Adrenal gland (tissue), 5 donors: ENCODE measurements at regions not wholly inside any gene's neighbourhood (a gene's known extent, or its start where the extent isn't known, plus 50 kb on each side); places are given as distances from the start of the nearest gene placed in this dataset.

ENCODE experiments used
- CTCF ChIP-seq, 6 experiments: fragments of 450-650 bp in 4 of 6; fragments of 200-600 bp in 2 of 6; sonication (generic) in 1 of 6; IDR thresholded peaks; 1 replicate in 5 of 6; 2 replicates in 1 of 6; pipeline versions ENCODE4 v1.5.1 to v1.8.0; 2016 to 2021; ENCODE audit warnings: antibody characterized with exemption in 6 of 6, mild to moderate bottlenecking in 2 of 6, moderate library complexity in 1 of 6
- POLR2A ChIP-seq, 2 donors: fragments of 450-650 bp; IDR thresholded peaks; one replicate each; pipeline ENCODE4 v1.6.1; 2017; ENCODE audit warnings: antibody characterized with exemption in 2 of 2, mild to moderate bottlenecking in 2 of 2, moderate library complexity in 1 of 2
- donor health status: DM: no; HTN: no; CAD: no.

- TF ChIP-seq CTCF (IDR thresholded peaks at IDR 0.05) = no peak
- TF ChIP-seq POLR2A (IDR thresholded peaks at IDR 0.05) = no peak
Measured at GRCh38 chr16:51648526-51648925, 497.5 kb upstream of the SALL1 start.
